Panc1 (cell line): ENCODE measurements at regions not wholly inside any gene's neighbourhood (a gene's known extent, or its start where the extent isn't known, plus 50 kb on each side); places are given as distances from the start of the nearest gene placed in this dataset.

Source experiments
- ATAC-seq: fragments of 200-7000 bp; cut with Tn5 transposase; 2 replicates; pipeline ENCODE4 v1.9.1; 2020; ENCODE audit warnings: mild to moderate bottlenecking, moderate library complexity
- BruUV-seq: library from RNA; stranded (reverse); fragments of 400-500 nt; replicated peaks from 2 replicates; lab custom pipeline; 2021; lab: Mats Ljungman, UMichigan
- CTCF ChIA-PET: fragments of 300-600 bp; sonication (Branson Sonifier 250); formaldehyde crosslinking; loops from one replicate; lab custom pipeline; 2022; ENCODE audit warnings: antibody characterized with exemption; lab: Charles Lee
- POLR2A ChIA-PET: fragments of 300-600 bp; sonication (Branson Sonifier 250); formaldehyde crosslinking; loops from one replicate; lab custom pipeline; 2022; ENCODE audit warnings: antibody characterized with exemption; lab: Charles Lee
- DNase-seq: peaks from one replicate; pipeline ENCODE4 v3.0.0-alpha.2; 2010; ENCODE audit warnings: low read depth, low spot score
- H3K27ac ChIP-seq: 2 replicates; pipeline ENCODE4 v1.5.1; 2011; ENCODE audit warnings: mild to moderate bottlenecking, low read length, inconsistent platforms
- H3K27me3 ChIP-seq: fragments of 200-500 bp; sonication (Bioruptor generic); 2 replicates; pipeline ENCODE4 v1.6.0; 2014; ENCODE audit warnings: low read length, inconsistent platforms; ENCODE audit not compliant: control insufficient read depth, insufficient read depth
- H3K36me3 ChIP-seq: fragments of 200-500 bp; sonication (Bioruptor generic); 2 replicates; pipeline ENCODE4 v1.5.1; 2014; ENCODE audit warnings: inconsistent platforms, mild to moderate bottlenecking, low read length, moderate library complexity; ENCODE audit not compliant: control insufficient read depth, insufficient read depth
- H3K4me1 ChIP-seq: 2 replicates; pipeline ENCODE4 v1.5.1; 2011; ENCODE audit warnings: inconsistent platforms, mild to moderate bottlenecking, low read length, moderate library complexity; ENCODE audit not compliant: control insufficient read depth, insufficient read depth
- H3K4me3 ChIP-seq, 2 experiments: 2 replicates each; pipeline ENCODE4 v1.5.1; 2011 to 2012; ENCODE audit warnings: low read depth in 2 of 2, low read length in 2 of 2, mild to moderate bottlenecking in 2 of 2, inconsistent platforms in 1 of 2, moderate library complexity in 1 of 2
- H3K9me3 ChIP-seq: fragments of 200-500 bp; sonication (Bioruptor generic); 2 replicates; pipeline ENCODE4 v1.5.1; 2014; ENCODE audit warnings: low read depth, mild to moderate bottlenecking, inconsistent platforms, low read length, moderate library complexity; ENCODE audit not compliant: control insufficient read depth, insufficient read depth
- CTCF ChIP-seq: fragments of 450-650 bp; IDR thresholded peaks from 2 replicates; pipeline ENCODE4 v1.5.1; 2017; ENCODE audit warnings: mild to moderate bottlenecking
- POLR2AphosphoS5 ChIP-seq: IDR thresholded peaks from 2 replicates; pipeline ENCODE4 v1.6.1; 2012; ENCODE audit warnings: mild to moderate bottlenecking, low read depth, low read length, moderate library complexity
- REST ChIP-seq, 2 experiments: IDR thresholded peaks; 2 replicates each; pipeline ENCODE4 v1.6.1; 2011 to 2012; ENCODE audit warnings: low read depth in 2 of 2, control low read depth in 1 of 2, low read length in 1 of 2, mild to moderate bottlenecking in 1 of 2, moderate library complexity in 1 of 2; ENCODE audit not compliant: insufficient read depth in 1 of 2
- SIN3A ChIP-seq: IDR thresholded peaks from 2 replicates; pipeline ENCODE4 v1.6.1; 2012; ENCODE audit warnings: low read depth, mild to moderate bottlenecking, low read length, moderate library complexity, borderline replicate concordance; ENCODE audit not compliant: insufficient read depth
- TCF7L2 ChIP-seq: IDR thresholded peaks from 2 replicates; pipeline ENCODE4 v1.6.1; 2011; ENCODE audit warnings: mild to moderate bottlenecking, low read depth, low read length, inconsistent platforms
- in situ Hi-C: cut with HindIII; loops from 2 replicates; pipeline ENCODE4 v1.10.0; 2016; ENCODE audit warnings: low sequenced_read_pairs, low pct_unique_long_range_greater_than_20kb
- intact Hi-C: fragments of 100-400 bp; cut with micrococcal nuclease; formaldehyde crosslinking; loops from one replicate; pipeline ENCODE4 v1.10.0; 2022; ENCODE audit not compliant: unreplicated experiment

- no TSS peak for BruUV-seq
- TF ChIP-seq POLR2AphosphoS5: no peak
- TF ChIP-seq CTCF: no peak
These were observed 634.0 kb upstream of the PTCHD4 start for GRCh38 chr6:48744948-48745347.

GRCh38 chr6:48743738-48744137, 632.7 kb upstream of the PTCHD4 start:
- POLR2A ChIA-PET: no interaction called here
- no peaks in the 10 kb centered on the region for H3K36me3 ChIP-seq
- H3K27me3 ChIP-seq: no peaks in the 10 kb centered on the region
- intact Hi-C loops: no loop called here
- BruUV-seq: no TSS peak
- no peak overlapping the region for H3K4me3 ChIP-seq
- TF ChIP-seq SIN3A (no peak), REST (IDR thresholded peaks at IDR 0.05; ENCODE audit: insufficient read depth in 1 of 2, low read depth in 2 of 2, low read length in 1 of 2) (no peak), POLR2AphosphoS5 (no peak), TCF7L2 (no peak), CTCF (no peak)
- no peaks in the 10 kb centered on the region for H3K9me3 ChIP-seq
- ATAC-seq: no peak
- no peak for DNase-seq
- in situ Hi-C loops: no loop called here
- CTCF ChIA-PET: no interaction called here
- no peak overlapping the region for H3K27ac ChIP-seq
- no peaks in the 10 kb centered on the region for H3K4me1 ChIP-seq

More at GRCh38 chr6:48744948-48745347, 634.0 kb upstream of the PTCHD4 start:
- POLR2A ChIA-PET: no interaction called here
- Histone ChIP-seq H3K27ac (no peak overlapping the region), H3K4me1 (no peaks in the 10 kb centered on the region), H3K4me3 (no peak overlapping the region), H3K36me3 (no peaks in the 10 kb centered on the region), H3K9me3 (no peaks in the 10 kb centered on the region), H3K27me3 (no peaks in the 10 kb centered on the region)
- in situ Hi-C loops: no loop called here
- CTCF ChIA-PET: no interaction called here
- DNase-seq: no peak
- intact Hi-C loops: no loop called here
- no peak for ATAC-seq
